ENCODE measurements at regions not wholly inside any gene's neighbourhood (a gene's known extent, or its start where the extent isn't known, plus 50 kb on each side); places are given as distances from the start of the nearest gene placed in this dataset.

GRCh38 chr1:232381394-232382100 lies 248.4 kb downstream of the SIPA1L2 start:
- POLR2A ChIA-PET = interaction anchor here (0.7 kb wide), 1 partner anchor 137 kb away, joined by 9 read pairs; no protein-coding TSS in a partner anchor
- no peak for FAIRE-seq
- dilution Hi-C loops (cut with MboI; ENCODE audit: extremely low pct_ligation_motif_present, low sequenced_read_pairs) = no loop called here

GRCh38 chr1:232380596-232380995 lies 249.3 kb downstream of the SIPA1L2 start:
- intact Hi-C loops (cut with micrococcal nuclease) (no loop called here), dilution Hi-C loops (cut with MboI; ENCODE audit: extremely low pct_ligation_motif_present, low sequenced_read_pairs) (no loop called here)
- no TSS peak for BruUV-seq (replicated peaks)
- DNase-seq (ENCODE audit: low read depth, low spot score) (no peak), FAIRE-seq (no peak)
- no peak overlapping the region for H3K27ac ChIP-seq (ENCODE audit: insufficient read depth, low read depth, low read length)
- no peaks in the 10 kb centered on the region for H3K36me3 ChIP-seq (ENCODE audit: control insufficient read depth in 2 of 2, extremely low read depth in 1 of 2, insufficient read depth in 2 of 2, low read length in 2 of 2)
- H3K9me3 ChIP-seq (replicated peaks; ENCODE audit: control insufficient read depth, insufficient read depth, low read length) = no peaks in the 10 kb centered on the region
- peaks cover 5% of the 10 kb centered on the region for H3K4me1 ChIP-seq (ENCODE audit: control insufficient read depth, extremely low read depth, insufficient read depth, low read length)
- H2AFZ ChIP-seq (ENCODE audit: low read depth, low read length) = no peak overlapping the region
- H3K4me3 ChIP-seq (replicated peaks in 1 of 3; ENCODE audit: insufficient read depth in 1 of 3, low read depth in 1 of 3, low read length in 3 of 3) = no peak overlapping the region
- no peaks in the 10 kb centered on the region for H3K9me1 ChIP-seq (replicated peaks; ENCODE audit: control insufficient read depth, extremely low read depth, insufficient read depth, low read length)
- H4K20me1 ChIP-seq (replicated peaks; ENCODE audit: control insufficient read depth, extremely low read depth, insufficient read depth, low read length) = no peaks in the 10 kb centered on the region
- H3K27me3 ChIP-seq (ENCODE audit: control insufficient read depth in 2 of 2, insufficient read depth in 2 of 2, low read length in 2 of 2) = no peaks in the 10 kb centered on the region
- H3K79me2 ChIP-seq (ENCODE audit: control insufficient read depth, insufficient read depth, low read length) = no peaks in the 10 kb centered on the region
- H3K9ac ChIP-seq (replicated peaks; ENCODE audit: extremely low read depth, insufficient read depth, low read length) = no peak overlapping the region
- CTCF ChIA-PET = no interaction called here
- POLR2A ChIA-PET = no interaction called here
- TF ChIP-seq CTCF (IDR thresholded peaks at IDR 0.05; ENCODE audit: extremely low read depth in 1 of 2, insufficient read depth in 1 of 2, low read depth in 1 of 2, low read length in 2 of 2) = no peak
- no peak for TF ChIP-seq GATA2 (IDR thresholded peaks at IDR 0.05; ENCODE audit: insufficient read depth, insufficient read length, low read depth, low read length)
- no peak overlapping the region for H3K4me2 ChIP-seq (ENCODE audit: insufficient read depth, low read length)

More at GRCh38 chr1:232381394-232382100, 248.4 kb downstream of the SIPA1L2 start:
- no peaks in the 10 kb centered on the region for H3K36me3 ChIP-seq (ENCODE audit: control insufficient read depth in 2 of 2, extremely low read depth in 1 of 2, insufficient read depth in 2 of 2, low read length in 2 of 2)
- CTCF ChIA-PET = no interaction called here
- no peaks in the 10 kb centered on the region for H4K20me1 ChIP-seq (replicated peaks; ENCODE audit: control insufficient read depth, extremely low read depth, insufficient read depth, low read length)
- H3K9ac ChIP-seq (replicated peaks; ENCODE audit: extremely low read depth, insufficient read depth, low read length) = no peak overlapping the region
- H2AFZ ChIP-seq (ENCODE audit: low read depth, low read length) = no peak overlapping the region
- H3K4me1 ChIP-seq (ENCODE audit: control insufficient read depth, extremely low read depth, insufficient read depth, low read length) = peaks cover 5% of the 10 kb centered on the region
- H3K79me2 ChIP-seq (ENCODE audit: control insufficient read depth, insufficient read depth, low read length) = no peaks in the 10 kb centered on the region
- TF ChIP-seq POLR2AphosphoS5 (IDR thresholded peaks at IDR 0.05; ENCODE audit: insufficient read depth, low read depth, low read length) (no peak), GATA2 (IDR thresholded peaks at IDR 0.05; ENCODE audit: insufficient read depth, insufficient read length, low read depth, low read length) (no peak), POLR2A (IDR thresholded peaks at IDR 0.05; ENCODE audit: low read depth, low read length) (no peak), EZH2 (IDR thresholded peaks at IDR 0.05; ENCODE audit: borderline replicate concordance, low read depth, low read length, severe bottlenecking) (no peak), JUN (IDR thresholded peaks at IDR 0.05; ENCODE audit: borderline replicate concordance, insufficient read depth, insufficient read length, low read depth) (no peak), MYC (IDR thresholded peaks at IDR 0.05; ENCODE audit: low read depth, low read length) (no peak), MAX (IDR thresholded peaks at IDR 0.05; ENCODE audit: insufficient read depth, insufficient read length) (no peak), FOS (IDR thresholded peaks at IDR 0.05; ENCODE audit: borderline replicate concordance, insufficient read depth, low read length) (no peak)
- H3K4me3 ChIP-seq (replicated peaks in 1 of 3; ENCODE audit: insufficient read depth in 1 of 3, low read depth in 1 of 3, low read length in 3 of 3) = no peak overlapping the region
- intact Hi-C loops (cut with micrococcal nuclease) = no loop called here
- H3K27me3 ChIP-seq (ENCODE audit: control insufficient read depth in 2 of 2, insufficient read depth in 2 of 2, low read length in 2 of 2) = no peaks in the 10 kb centered on the region
- DNase-seq (ENCODE audit: low read depth, low spot score) = no peak
- BruUV-seq (replicated peaks) = no TSS peak
- H3K27ac ChIP-seq (ENCODE audit: insufficient read depth, low read depth, low read length) = no peak overlapping the region
- no peak overlapping the region for H3K4me2 ChIP-seq (ENCODE audit: insufficient read depth, low read length)
- no peaks in the 10 kb centered on the region for H3K9me1 ChIP-seq (replicated peaks; ENCODE audit: control insufficient read depth, extremely low read depth, insufficient read depth, low read length)
- H3K9me3 ChIP-seq (replicated peaks; ENCODE audit: control insufficient read depth, insufficient read depth, low read length) = no peaks in the 10 kb centered on the region

Data from endothelial cell of umbilical vein (primary cell).